ENCODE measurements at regions not wholly inside any gene's neighbourhood (a gene's known extent, or its start where the extent isn't known, plus 50 kb on each side); places are given as distances from the start of the nearest gene placed in this dataset.

GRCh38 chr5:33309068-33309467 is 131.7 kb upstream of the TARS1 start:
- CTCF ChIA-PET, result no interaction called here
- no peak overlapping the region for H2AFZ ChIP-seq
- no peak for DNase-seq
- BruUV-seq (replicated peaks), result no TSS peak
- no peak overlapping the region for H3K27ac ChIP-seq
- H3K79me2 ChIP-seq (ENCODE audit: low read depth), result no peaks in the 10 kb centered on the region
- TF ChIP-seq EZH2 (IDR thresholded peaks at IDR 0.05; ENCODE audit: low read depth) (no peak), CTCF (conservative IDR thresholded peaks at IDR 0.05) (no peak)
- intact Hi-C loops (cut with micrococcal nuclease; ENCODE audit: unreplicated experiment), result loop anchor here (10.0 kb wide), 2 partner anchors 694 to 824 kb away; no protein-coding TSS in a partner anchor
- H3K36me3 ChIP-seq (ENCODE audit: low read depth), result no peaks in the 10 kb centered on the region
- peaks cover 2% of the 10 kb centered on the region; the same call in 1 of the 2 replicates for H3K9me2 ChIP-seq (ENCODE audit: insufficient read depth)
- H3F3A ChIP-seq (ENCODE audit: insufficient read depth, low read depth), result peaks cover 8% of the 10 kb centered on the region; the same call in 1 of the 2 replicates
- no peaks in the 10 kb centered on the region for H3K27me3 ChIP-seq (ENCODE audit: insufficient read depth, low read depth)
- H3K4me1 ChIP-seq (replicated peaks; ENCODE audit: insufficient read depth), result peaks cover 11% of the 10 kb centered on the region
- H4K20me1 ChIP-seq (ENCODE audit: insufficient read depth), result no peaks in the 10 kb centered on the region
- POLR2A ChIA-PET (ENCODE audit: unreplicated experiment), result no interaction called here
- no peak overlapping the region for H3K4me2 ChIP-seq
- no peak overlapping the region for H3K4me3 ChIP-seq
- H3K9me3 ChIP-seq (ENCODE audit: insufficient read depth, low read depth), result peaks cover 17% of the 10 kb centered on the region; the same call in 1 of the 2 replicates

GRCh38 chr5:33309536-33310345 is 131.0 kb upstream of the TARS1 start:
- peaks cover 8% of the 10 kb centered on the region; the same call in 1 of the 2 replicates for H3F3A ChIP-seq (ENCODE audit: insufficient read depth, low read depth)
- peaks cover 7% of the 10 kb centered on the region; the same call in 1 of the 2 replicates for H3K9me2 ChIP-seq (ENCODE audit: insufficient read depth)
- no peaks in the 10 kb centered on the region for H3K79me2 ChIP-seq (ENCODE audit: low read depth)
- TF ChIP-seq CTCF (conservative IDR thresholded peaks at IDR 0.05) (no peak), EZH2 (IDR thresholded peaks at IDR 0.05; ENCODE audit: low read depth) (no peak)
- no TSS peak for BruUV-seq (replicated peaks)
- no peak overlapping the region for H2AFZ ChIP-seq
- intact Hi-C loops (cut with micrococcal nuclease; ENCODE audit: unreplicated experiment), result loop anchor here (10.0 kb wide), 2 partner anchors 695 to 825 kb away; no protein-coding TSS in a partner anchor
- H3K36me3 ChIP-seq (ENCODE audit: low read depth), result no peaks in the 10 kb centered on the region
- H3K27ac ChIP-seq, result no peak overlapping the region
- no peak overlapping the region for H3K4me2 ChIP-seq
- no peaks in the 10 kb centered on the region for H4K20me1 ChIP-seq (ENCODE audit: insufficient read depth)
- no peak overlapping the region for H3K4me3 ChIP-seq
- DNase-seq, result no peak
- peaks cover 11% of the 10 kb centered on the region for H3K4me1 ChIP-seq (replicated peaks; ENCODE audit: insufficient read depth)
- no peaks in the 10 kb centered on the region for H3K27me3 ChIP-seq (ENCODE audit: insufficient read depth, low read depth)
- ChIA-PET POLR2A (ENCODE audit: unreplicated experiment) (no interaction called here), CTCF (no interaction called here)
- peaks cover 17% of the 10 kb centered on the region; the same call in 1 of the 2 replicates for H3K9me3 ChIP-seq (ENCODE audit: insufficient read depth, low read depth)

DNA sequence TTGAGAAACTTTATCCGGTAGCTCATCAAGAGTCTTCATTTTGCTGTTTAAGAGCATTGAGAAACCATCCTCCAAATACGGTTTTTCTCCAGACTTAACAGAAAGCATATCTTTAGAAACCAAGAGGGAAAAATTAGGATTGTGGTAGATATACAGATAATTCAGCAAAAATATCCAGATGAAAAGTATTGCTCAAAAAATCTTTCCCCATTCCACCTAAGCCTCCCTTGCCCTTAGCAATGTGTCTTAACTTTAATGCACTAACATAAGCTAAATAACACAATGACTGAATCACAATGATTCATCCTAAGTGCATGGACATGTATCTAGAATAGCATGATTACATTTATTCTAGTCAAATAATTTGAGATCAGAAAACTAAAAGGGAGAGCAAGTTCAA is 130.3 kb upstream of the TARS1 start:
- H4K20me1 ChIP-seq (ENCODE audit: insufficient read depth), result no peaks in the 10 kb centered on the region
- no peak overlapping the region for H3K4me2 ChIP-seq
- no TSS peak for BruUV-seq (replicated peaks)
- H3K36me3 ChIP-seq (ENCODE audit: low read depth), result no peaks in the 10 kb centered on the region
- no peak overlapping the region for H3K27ac ChIP-seq
- H3K4me1 ChIP-seq (replicated peaks; ENCODE audit: insufficient read depth), result peaks cover 11% of the 10 kb centered on the region
- H3K9me2 ChIP-seq (ENCODE audit: insufficient read depth), result peaks cover 7% of the 10 kb centered on the region; the same call in 1 of the 2 replicates
- POLR2A ChIA-PET (ENCODE audit: unreplicated experiment), result no interaction called here
- H3K9me3 ChIP-seq (ENCODE audit: insufficient read depth, low read depth), result peaks cover 17% of the 10 kb centered on the region; the same call in 1 of the 2 replicates
- intact Hi-C loops (cut with micrococcal nuclease; ENCODE audit: unreplicated experiment), result no loop called here
- no peaks in the 10 kb centered on the region for H3K27me3 ChIP-seq (ENCODE audit: insufficient read depth, low read depth)
- H3F3A ChIP-seq (ENCODE audit: insufficient read depth, low read depth), result peaks cover 8% of the 10 kb centered on the region; the same call in 1 of the 2 replicates
- CTCF ChIA-PET, result no interaction called here
- H3K4me3 ChIP-seq, result no peak overlapping the region
- TF ChIP-seq EZH2 (IDR thresholded peaks at IDR 0.05; ENCODE audit: low read depth), result no peak
- TF ChIP-seq CTCF (conservative IDR thresholded peaks at IDR 0.05), result no peak
- H3K79me2 ChIP-seq (ENCODE audit: low read depth), result no peaks in the 10 kb centered on the region
- no peak for DNase-seq
- no peak overlapping the region for H2AFZ ChIP-seq
